ENCODE measurements at regions not wholly inside any gene's neighbourhood (a gene's known extent, or its start where the extent isn't known, plus 50 kb on each side); places are given as distances from the start of the nearest gene placed in this dataset.
"Not testable (repeated sequence)": the region's sequence is repeated elsewhere in the genome, so short reads cannot be mapped to it uniquely, and the experiment has no call there.

GRCh38 chr21:25531538-25532250, 75.6 kb downstream of the MRPL39 start:
- not testable (repeated sequence) for DNase-seq

GRCh38 chr21:25528515-25528914, 78.8 kb downstream of the MRPL39 start:
- no peak for DNase-seq

GRCh38 chr21:25518491-25518911, 88.8 kb downstream of the MRPL39 start:
- DNase-seq = no peak

- DNase-seq = no peak
Measured at GRCh38 chr21:25515484-25516405, 91.5 kb downstream of the MRPL39 start.

GRCh38 chr21:25513810-25514209, 93.5 kb downstream of the MRPL39 start:
- no peak for DNase-seq

GRCh38 chr21:25512095-25513081, 94.9 kb downstream of the MRPL39 start:
- DNase-seq = no peak

- peak; percentile 5 for DNase-seq
Measured at GRCh38 chr21:25509862-25510261, 97.4 kb downstream of the MRPL39 start.

GRCh38 chr21:25508364-25508763, 98.9 kb downstream of the MRPL39 start:
- no peak for DNase-seq

GRCh38 chr21:25507522-25507921, 99.8 kb downstream of the MRPL39 start:
- DNase-seq = no peak

- DNase-seq = no peak
Measured at GRCh38 chr21:25506887-25507286, 100.4 kb downstream of the MRPL39 start.

GRCh38 chr21:25506261-25506660, 101.0 kb downstream of the MRPL39 start:
- no peak for DNase-seq

- DNase-seq = no peak
Measured at GRCh38 chr21:25503981-25504380, 103.3 kb downstream of the MRPL39 start.

- DNase-seq = no peak
Measured at GRCh38 chr21:25501996-25502665, 105.2 kb downstream of the MRPL39 start.

- no peak for DNase-seq
Measured at GRCh38 chr21:25501462-25501861, 105.8 kb downstream of the MRPL39 start.

- no peak for DNase-seq
Measured at GRCh38 chr21:25500598-25500997, 106.7 kb downstream of the MRPL39 start.

GRCh38 chr21:25496825-25497482, 110.3 kb downstream of the MRPL39 start:
- DNase-seq = no peak

- no peak for DNase-seq
Measured at GRCh38 chr21:25494804-25495203, 112.5 kb downstream of the MRPL39 start.

- DNase-seq = no peak
Measured at GRCh38 chr21:25493722-25494121, 113.6 kb downstream of the MRPL39 start.

GRCh38 chr21:25491267-25491666, 116.0 kb downstream of the MRPL39 start:
- DNase-seq = no peak

- DNase-seq = no peak
Measured at GRCh38 chr21:25490742-25491141, 116.5 kb downstream of the MRPL39 start.

GRCh38 chr21:25489673-25490072, 117.6 kb downstream of the MRPL39 start:
- no peak for DNase-seq
